WERI-Rb-1 (cell line): ENCODE measurements at regions not wholly inside any gene's neighbourhood (a gene's known extent, or its start where the extent isn't known, plus 50 kb on each side); places are given as distances from the start of the nearest gene placed in this dataset.

Source experiments
- DNase-seq: peaks from one replicate; pipeline ENCODE4 v3.0.0-alpha.2; 2020
- H3K27ac ChIP-seq: fragments of 250-450 bp; sonication (Bioruptor Pico); 2 replicates; pipeline ENCODE4 v1.5.1; 2020; ENCODE audit warnings: mild to moderate bottlenecking, moderate library complexity
- H3K27me3 ChIP-seq: fragments of 250-450 bp; sonication (Bioruptor Pico); 2 replicates; pipeline ENCODE4 v1.5.1; 2021; ENCODE audit warnings: mild to moderate bottlenecking, low read depth, moderate library complexity; ENCODE audit not compliant: insufficient read depth, severe bottlenecking
- H3K36me3 ChIP-seq: fragments of 250-450 bp; sonication (Bioruptor Pico); 2 replicates; pipeline ENCODE4 v1.5.1; 2020; ENCODE audit warnings: mild to moderate bottlenecking, moderate library complexity
- H3K4me3 ChIP-seq: 2 replicates; pipeline ENCODE4 v1.5.1; 2011; ENCODE audit warnings: low read depth, mild to moderate bottlenecking, control low read depth, low read length
- H3K9me3 ChIP-seq: fragments of 250-450 bp; sonication (Bioruptor Pico); 2 replicates; pipeline ENCODE4 v1.5.1; 2021; ENCODE audit warnings: mild to moderate bottlenecking, moderate library complexity; ENCODE audit not compliant: severe bottlenecking
- CTCF ChIP-seq: IDR thresholded peaks from 2 replicates; pipeline ENCODE4 v1.5.1; 2011; ENCODE audit warnings: low read depth, mild to moderate bottlenecking, control low read depth, inconsistent platforms, low read length

- no peak for TF ChIP-seq CTCF
These were observed 138.4 kb downstream of the HNMT start for GRCh38 chr2:138102664-138103063.

GRCh38 chr2:138103156-138103555 is 138.9 kb downstream of the HNMT start:
- no peak overlapping the region for H3K27ac ChIP-seq
- no peaks in the 10 kb centered on the region for H3K27me3 ChIP-seq
- H3K36me3 ChIP-seq, result no peaks in the 10 kb centered on the region
- H3K4me3 ChIP-seq, result no peak overlapping the region
- DNase-seq, result no peak
- H3K9me3 ChIP-seq, result no peaks in the 10 kb centered on the region
- TF ChIP-seq CTCF, result no peak

More at GRCh38 chr2:138102664-138103063, 138.4 kb downstream of the HNMT start:
- Histone ChIP-seq H3K4me3 (no peak overlapping the region), H3K27me3 (no peaks in the 10 kb centered on the region), H3K27ac (no peak overlapping the region), H3K36me3 (no peaks in the 10 kb centered on the region), H3K9me3 (no peaks in the 10 kb centered on the region)
- no peak for DNase-seq

GRCh38 chr2:138104071-138104470 is 139.8 kb downstream of the HNMT start:
- Histone ChIP-seq H3K27ac (no peak overlapping the region), H3K36me3 (no peaks in the 10 kb centered on the region), H3K9me3 (no peaks in the 10 kb centered on the region), H3K27me3 (no peaks in the 10 kb centered on the region), H3K4me3 (no peak overlapping the region)
- DNase-seq, result no peak
- TF ChIP-seq CTCF, result no peak

- Histone ChIP-seq H3K27me3 (no peaks in the 10 kb centered on the region), H3K9me3 (no peaks in the 10 kb centered on the region), H3K36me3 (no peaks in the 10 kb centered on the region), H3K4me3 (no peak overlapping the region), H3K27ac (no peak overlapping the region)
- DNase-seq, result no peak
- TF ChIP-seq CTCF, result no peak
These were observed 141.1 kb downstream of the HNMT start for GRCh38 chr2:138105358-138105757.

- no peak for DNase-seq
- no peak overlapping the region for H3K4me3 ChIP-seq
- no peaks in the 10 kb centered on the region for H3K27me3 ChIP-seq
- no peaks in the 10 kb centered on the region for H3K36me3 ChIP-seq
- TF ChIP-seq CTCF, result no peak
- no peaks in the 10 kb centered on the region for H3K9me3 ChIP-seq
- no peak overlapping the region for H3K27ac ChIP-seq
These were observed 142.3 kb downstream of the HNMT start for GRCh38 chr2:138106606-138107005.

- no peak overlapping the region for H3K27ac ChIP-seq
- no peak overlapping the region for H3K4me3 ChIP-seq
- no peaks in the 10 kb centered on the region for H3K36me3 ChIP-seq
- H3K27me3 ChIP-seq, result no peaks in the 10 kb centered on the region
- no peak for DNase-seq
- no peaks in the 10 kb centered on the region for H3K9me3 ChIP-seq
- TF ChIP-seq CTCF, result no peak
These were observed 143.0 kb downstream of the HNMT start for GRCh38 chr2:138107288-138107687.
